ENCODE measurements at regions not wholly inside any gene's neighbourhood (a gene's known extent, or its start where the extent isn't known, plus 50 kb on each side); places are given as distances from the start of the nearest gene placed in this dataset.
A peak's percentile ranks its signal among the peaks of the same experiment; 100 is the strongest.

DNA sequence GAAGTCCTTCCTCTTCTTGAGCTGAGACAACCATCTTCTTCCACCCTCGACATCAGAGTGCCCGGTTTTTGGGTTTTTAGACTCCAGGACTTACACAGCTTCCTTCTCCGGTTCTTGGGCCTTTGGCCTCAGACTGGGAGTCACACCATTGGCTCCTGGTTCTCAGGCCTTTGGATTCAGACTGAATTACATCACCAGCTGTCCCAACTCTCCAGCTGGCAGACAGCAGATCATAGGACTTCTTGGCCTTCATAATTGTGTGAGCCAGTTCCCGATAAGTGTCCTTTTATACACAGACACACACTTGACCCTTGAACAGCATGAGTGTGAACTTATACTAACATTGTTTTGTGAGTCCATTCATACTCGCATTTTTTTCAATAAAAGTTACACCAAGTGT, 166.0 kb upstream of the UBL3 start:
- no peak for DNase-seq (ENCODE audit: extremely low spot score in 2 of 2)
- Histone ChIP-seq H3K4me3 (no peak overlapping the region), H3K9me3 (no peaks in the 10 kb centered on the region), H3K27ac (peak overlapping the region; percentile 36), H3K36me3 (no peaks in the 10 kb centered on the region), H3K27me3 (no peaks in the 10 kb centered on the region), H3K4me1 (no peaks in the 10 kb centered on the region)
- TF ChIP-seq POLR2A (IDR thresholded peaks at IDR 0.05) = no peak
- TF ChIP-seq POLR2AphosphoS5 (IDR thresholded peaks at IDR 0.05; ENCODE audit: insufficient read depth in 1 of 2, low read depth in 1 of 2) = no peak
- TF ChIP-seq, protein P1, sequence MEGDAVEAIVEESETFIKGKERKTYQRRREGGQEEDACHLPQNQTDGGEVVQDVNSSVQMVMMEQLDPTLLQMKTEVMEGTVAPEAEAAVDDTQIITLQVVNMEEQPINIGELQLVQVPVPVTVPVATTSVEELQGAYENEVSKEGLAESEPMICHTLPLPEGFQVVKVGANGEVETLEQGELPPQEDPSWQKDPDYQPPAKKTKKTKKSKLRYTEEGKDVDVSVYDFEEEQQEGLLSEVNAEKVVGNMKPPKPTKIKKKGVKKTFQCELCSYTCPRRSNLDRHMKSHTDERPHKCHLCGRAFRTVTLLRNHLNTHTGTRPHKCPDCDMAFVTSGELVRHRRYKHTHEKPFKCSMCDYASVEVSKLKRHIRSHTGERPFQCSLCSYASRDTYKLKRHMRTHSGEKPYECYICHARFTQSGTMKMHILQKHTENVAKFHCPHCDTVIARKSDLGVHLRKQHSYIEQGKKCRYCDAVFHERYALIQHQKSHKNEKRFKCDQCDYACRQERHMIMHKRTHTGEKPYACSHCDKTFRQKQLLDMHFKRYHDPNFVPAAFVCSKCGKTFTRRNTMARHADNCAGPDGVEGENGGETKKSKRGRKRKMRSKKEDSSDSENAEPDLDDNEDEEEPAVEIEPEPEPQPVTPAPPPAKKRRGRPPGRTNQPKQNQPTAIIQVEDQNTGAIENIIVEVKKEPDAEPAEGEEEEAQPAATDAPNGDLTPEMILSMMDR (IDR thresholded peaks at IDR 0.05) = no peak
- intact Hi-C loops (cut with DNase I) = no loop called here

DNA sequence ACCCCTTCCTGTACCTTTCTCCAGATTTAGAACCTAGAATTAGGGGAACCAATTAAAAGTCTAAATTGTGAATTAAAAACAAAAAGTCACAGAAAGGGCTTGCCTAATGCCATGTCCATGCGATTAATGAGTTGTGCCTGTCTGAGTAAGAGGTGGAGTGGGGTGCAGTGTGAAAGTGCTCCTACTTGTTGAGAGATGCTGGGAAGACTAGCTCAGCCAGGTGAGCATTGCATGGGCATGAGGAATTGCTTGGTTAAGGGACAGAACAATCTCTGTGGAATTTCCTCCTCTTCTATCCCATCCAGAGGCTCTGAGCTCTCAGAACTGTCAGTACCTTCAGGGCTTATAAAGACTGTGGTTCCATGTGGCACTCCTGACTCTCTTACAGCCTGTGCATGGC, 159.0 kb upstream of the UBL3 start:
- TF ChIP-seq POLR2AphosphoS5 (IDR thresholded peaks at IDR 0.05; ENCODE audit: insufficient read depth in 1 of 2, low read depth in 1 of 2) = no peak
- TF ChIP-seq POLR2A (IDR thresholded peaks at IDR 0.05) = no peak
- TF ChIP-seq, protein P1 (IDR thresholded peaks at IDR 0.05) = no peak
- peak in 1 of 2 donors; percentile 72 for DNase-seq (ENCODE audit: extremely low spot score in 2 of 2)
- no peak overlapping the region for H3K4me3 ChIP-seq
- no peak overlapping the region for H3K27ac ChIP-seq
- no peaks in the 10 kb centered on the region for H3K4me1 ChIP-seq
- intact Hi-C loops (cut with DNase I) = no loop called here
- H3K9me3 ChIP-seq = no peaks in the 10 kb centered on the region
- H3K36me3 ChIP-seq = no peaks in the 10 kb centered on the region
- no peaks in the 10 kb centered on the region for H3K27me3 ChIP-seq

DNA sequence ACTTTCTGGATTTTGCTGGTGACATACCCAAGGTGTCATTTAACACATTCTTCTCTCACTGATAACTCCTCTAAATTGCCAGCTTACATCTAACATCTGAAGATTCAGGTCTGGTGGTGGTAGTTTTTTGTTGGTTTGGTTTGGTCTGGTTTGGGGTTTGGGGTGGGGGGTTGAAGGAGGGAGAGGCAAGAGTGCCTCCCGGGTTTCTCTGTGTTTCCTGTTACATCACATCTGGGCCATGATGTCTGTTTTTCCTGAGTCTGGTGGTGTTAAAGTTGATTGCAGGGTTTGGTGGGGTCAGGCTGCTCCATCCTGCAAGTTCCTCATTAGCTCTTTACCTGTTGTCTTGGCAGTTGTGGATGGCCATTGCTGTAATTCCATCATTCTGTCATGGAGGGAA, 155.8 kb upstream of the UBL3 start:
- no peak overlapping the region for H3K4me3 ChIP-seq
- TF ChIP-seq, protein P1 (IDR thresholded peaks at IDR 0.05) = no peak
- TF ChIP-seq POLR2AphosphoS5 (IDR thresholded peaks at IDR 0.05; ENCODE audit: insufficient read depth in 1 of 2, low read depth in 1 of 2) (no peak), POLR2A (IDR thresholded peaks at IDR 0.05) (no peak)
- no peak overlapping the region for H3K27ac ChIP-seq
- no peaks in the 10 kb centered on the region for H3K27me3 ChIP-seq
- peaks cover 4% of the 10 kb centered on the region for H3K4me1 ChIP-seq
- DNase-seq (ENCODE audit: extremely low spot score in 2 of 2) = no peak
- intact Hi-C loops (cut with DNase I) = no loop called here
- no peaks in the 10 kb centered on the region for H3K9me3 ChIP-seq
- H3K36me3 ChIP-seq = no peaks in the 10 kb centered on the region

DNA sequence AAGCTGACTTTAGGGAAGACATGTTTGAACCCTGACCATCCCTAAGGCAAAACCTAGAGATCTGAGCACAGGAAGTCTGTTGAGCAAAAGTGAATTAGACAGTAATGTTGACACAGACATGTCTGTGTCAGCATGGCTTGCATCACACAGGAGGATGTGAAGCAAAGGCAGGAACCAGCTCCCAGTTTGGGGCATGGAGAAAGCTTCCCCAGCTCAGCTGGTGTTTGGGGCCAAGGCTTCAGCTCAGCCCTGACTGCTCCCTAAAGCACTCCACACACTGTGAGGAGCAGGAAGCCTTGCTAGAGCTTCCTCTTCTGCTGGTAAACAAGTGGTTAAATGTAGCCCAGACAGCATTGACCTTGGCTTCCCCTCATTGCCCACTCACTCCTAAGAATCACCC, 153.8 kb upstream of the UBL3 start:
- TF ChIP-seq POLR2A (IDR thresholded peaks at IDR 0.05) (no peak), POLR2AphosphoS5 (IDR thresholded peaks at IDR 0.05; ENCODE audit: insufficient read depth in 1 of 2, low read depth in 1 of 2) (no peak)
- TF ChIP-seq, protein P1 (IDR thresholded peaks at IDR 0.05) = no peak
- DNase-seq (ENCODE audit: extremely low spot score in 2 of 2) = peak; percentile 22 to 76
- no peak overlapping the region for H3K4me3 ChIP-seq
- H3K4me1 ChIP-seq = peaks cover 4% of the 10 kb centered on the region
- no peaks in the 10 kb centered on the region for H3K27me3 ChIP-seq
- intact Hi-C loops (cut with DNase I) = no loop called here
- no peak overlapping the region for H3K27ac ChIP-seq
- no peaks in the 10 kb centered on the region for H3K36me3 ChIP-seq
- H3K9me3 ChIP-seq = no peaks in the 10 kb centered on the region

DNA sequence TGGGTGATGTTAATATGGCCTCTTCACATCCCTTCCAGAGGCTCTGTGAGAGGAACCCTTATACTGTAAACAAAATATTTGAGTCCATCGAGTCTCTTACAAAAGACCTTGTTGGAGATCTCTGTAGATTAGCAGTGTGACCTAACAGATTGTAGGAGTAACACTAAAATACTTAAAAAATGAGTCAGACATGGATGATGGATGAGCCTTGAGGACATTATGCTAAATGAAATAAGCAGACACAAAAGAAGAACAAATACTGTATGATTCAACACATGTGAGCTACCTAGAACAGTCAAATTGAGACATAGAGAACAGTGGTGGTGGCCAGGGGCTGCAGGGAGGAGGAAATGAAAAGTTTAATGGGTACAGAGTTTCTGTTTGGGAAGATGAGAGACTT, 152.2 kb upstream of the UBL3 start:
- no peaks in the 10 kb centered on the region for H3K36me3 ChIP-seq
- intact Hi-C loops (cut with DNase I) = no loop called here
- TF ChIP-seq, protein P1 (IDR thresholded peaks at IDR 0.05) = no peak
- TF ChIP-seq POLR2AphosphoS5 (IDR thresholded peaks at IDR 0.05; ENCODE audit: insufficient read depth in 1 of 2, low read depth in 1 of 2) = no peak
- TF ChIP-seq POLR2A (IDR thresholded peaks at IDR 0.05) = no peak
- peaks cover 4% of the 10 kb centered on the region for H3K4me1 ChIP-seq
- no peak overlapping the region for H3K27ac ChIP-seq
- no peaks in the 10 kb centered on the region for H3K27me3 ChIP-seq
- H3K9me3 ChIP-seq = no peaks in the 10 kb centered on the region
- no peak overlapping the region for H3K4me3 ChIP-seq
- no peak for DNase-seq (ENCODE audit: extremely low spot score in 2 of 2)
